T-helper 2 cell treated with Interferon-gamma antibody and Interleukin-4, amounts not matched to agents 100 ng/mL and 5 ng/mL, for 36 hours (primary cell): ENCODE measurements at regions not wholly inside any gene's neighbourhood (a gene's known extent, or its start where the extent isn't known, plus 50 kb on each side); places are given as distances from the start of the nearest gene placed in this dataset.
"Not testable (repeated sequence)": the region's sequence is repeated elsewhere in the genome, so short reads cannot be mapped to it uniquely, and the experiment has no call there.

Experiments used
- intact Hi-C: fragments of 100-400 bp; cut with micrococcal nuclease; formaldehyde crosslinking; loops from one replicate; pipeline ENCODE4 v1.15.1; 2023

GRCh38 chr2:8121022-8121825 is 560.6 kb upstream of the ID2 start:
- intact Hi-C loops, result no loop called here

GRCh38 chr2:8121826-8122513 is 559.9 kb upstream of the ID2 start:
- intact Hi-C loops, result no loop called here

GRCh38 chr2:8122520-8122919 is 559.3 kb upstream of the ID2 start:
- intact Hi-C loops, result no loop called here

DNA sequence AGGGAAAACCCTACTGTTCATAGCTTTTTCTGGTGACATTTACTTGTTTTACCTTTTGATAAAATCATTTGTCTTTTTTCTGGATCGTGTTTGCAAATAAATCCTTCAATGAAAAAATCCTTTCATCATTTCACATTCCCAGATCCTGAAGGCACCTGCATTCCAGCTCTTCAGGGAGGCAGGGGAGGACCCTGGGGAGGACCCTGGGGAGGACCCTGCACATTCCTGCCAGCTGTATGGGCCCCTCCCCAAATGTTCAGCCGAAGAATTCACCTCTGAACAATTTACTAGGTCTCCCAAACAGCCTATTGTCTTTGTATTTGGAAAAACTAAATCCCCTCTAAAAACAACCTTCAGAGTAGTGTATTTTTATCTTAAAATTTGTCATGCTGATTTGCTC is 558.4 kb upstream of the ID2 start:
- intact Hi-C loops, result no loop called here

DNA sequence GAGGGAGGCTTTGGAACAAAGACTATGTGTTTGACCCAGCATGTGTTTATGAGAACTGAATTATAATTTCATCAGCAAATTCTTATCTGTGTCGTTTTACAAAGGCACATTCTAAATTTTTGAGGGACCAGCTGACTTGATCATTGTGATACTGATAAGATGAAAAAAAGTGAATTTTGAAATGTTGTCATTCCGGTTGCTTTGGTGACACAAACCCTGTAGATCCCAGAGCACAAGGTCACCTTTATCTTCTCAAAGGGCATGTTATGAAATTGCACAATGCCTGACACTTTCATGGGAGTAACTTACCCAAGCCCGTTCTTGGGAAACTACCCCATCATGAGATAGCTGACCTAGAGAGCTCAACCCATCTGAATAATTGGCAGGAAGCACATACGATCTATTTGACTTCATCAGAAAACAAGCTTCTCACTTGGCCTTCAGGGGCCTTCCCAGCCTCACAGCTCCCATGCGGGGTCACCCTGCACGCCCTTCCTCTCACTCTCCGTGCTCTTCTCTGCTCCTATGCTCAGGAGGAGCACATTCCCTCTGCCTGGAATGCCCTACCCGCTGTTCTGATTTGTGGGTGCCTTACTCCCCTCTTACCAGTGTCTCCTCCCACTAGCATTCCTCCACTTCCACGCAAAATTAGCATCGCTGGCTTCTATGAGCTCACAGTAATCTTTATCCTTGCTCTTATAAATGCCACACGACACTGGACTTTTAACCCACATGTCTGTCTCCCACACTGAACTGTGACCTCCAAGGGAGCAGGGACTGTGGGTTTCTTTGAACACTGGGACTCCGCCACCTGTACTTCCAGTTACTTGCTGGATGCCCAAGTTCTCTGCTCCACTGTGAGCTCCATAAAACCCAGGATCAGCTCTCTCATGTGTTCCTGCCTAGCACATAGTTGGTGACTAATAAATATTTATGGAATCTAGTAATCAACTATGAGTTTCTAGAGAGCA is 555.8 kb upstream of the ID2 start:
- intact Hi-C loops, result no loop called here

DNA sequence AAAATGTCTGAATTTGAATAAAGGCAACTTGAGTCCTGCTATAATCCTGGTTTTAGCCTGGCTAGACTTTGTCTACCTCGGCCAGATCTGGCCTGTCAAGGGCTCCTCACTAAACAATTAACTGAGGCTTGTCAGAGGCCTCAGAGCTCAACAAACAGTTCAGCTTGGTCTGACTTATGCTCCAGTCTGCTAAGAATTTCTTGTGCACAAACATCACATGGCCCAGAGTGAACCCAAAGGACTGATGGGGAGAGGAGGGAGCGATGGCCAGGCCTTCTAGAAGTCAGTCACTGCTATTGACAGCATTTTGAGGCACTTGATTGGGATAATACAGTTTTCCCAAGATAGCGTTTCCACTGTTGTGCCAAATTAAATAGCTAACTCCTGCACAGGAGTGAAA is 555.1 kb upstream of the ID2 start:
- intact Hi-C loops, result no loop called here

DNA sequence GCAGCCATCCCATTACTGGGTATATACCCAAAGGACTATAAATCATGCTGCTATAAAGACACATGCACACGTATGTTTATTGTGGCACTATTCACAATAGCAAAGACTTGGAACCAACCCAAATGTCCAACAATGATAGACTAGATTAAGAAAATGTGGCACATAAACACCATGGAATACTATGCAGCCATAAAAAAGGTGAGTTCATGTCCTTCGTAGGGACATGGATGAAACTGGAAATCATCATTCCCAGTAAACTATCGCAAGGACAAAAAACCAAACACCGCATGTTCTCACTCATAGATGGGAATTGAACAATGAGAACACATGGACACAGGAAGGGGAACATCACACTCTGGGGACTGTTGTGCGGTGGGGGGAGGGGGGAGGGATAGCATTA is 550.4 kb upstream of the ID2 start:
- intact Hi-C loops, result not testable (repeated sequence)

- intact Hi-C loops, result no loop called here
Observed at GRCh38 chr2:8132351-8132831, 549.5 kb upstream of the ID2 start.

DNA sequence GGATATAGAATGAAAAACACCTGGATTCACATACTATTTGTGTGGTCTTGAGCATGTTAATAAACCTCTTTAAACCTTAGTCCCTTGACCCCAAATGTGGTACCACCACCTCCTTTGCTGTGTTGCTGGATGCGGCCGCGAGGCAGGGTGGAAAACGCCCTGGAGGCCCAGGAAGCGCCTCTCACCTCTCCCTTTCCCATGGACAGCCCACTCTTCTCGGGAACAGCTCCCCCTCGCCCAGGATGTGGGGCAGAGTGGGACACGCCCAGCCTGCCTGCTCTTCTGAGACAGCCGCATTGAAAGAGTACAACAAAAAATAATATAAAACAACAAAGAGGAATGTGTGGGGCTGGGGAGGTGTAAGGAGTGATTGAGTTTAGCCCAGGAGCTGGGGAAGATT is 549.0 kb upstream of the ID2 start:
- intact Hi-C loops, result no loop called here

DNA sequence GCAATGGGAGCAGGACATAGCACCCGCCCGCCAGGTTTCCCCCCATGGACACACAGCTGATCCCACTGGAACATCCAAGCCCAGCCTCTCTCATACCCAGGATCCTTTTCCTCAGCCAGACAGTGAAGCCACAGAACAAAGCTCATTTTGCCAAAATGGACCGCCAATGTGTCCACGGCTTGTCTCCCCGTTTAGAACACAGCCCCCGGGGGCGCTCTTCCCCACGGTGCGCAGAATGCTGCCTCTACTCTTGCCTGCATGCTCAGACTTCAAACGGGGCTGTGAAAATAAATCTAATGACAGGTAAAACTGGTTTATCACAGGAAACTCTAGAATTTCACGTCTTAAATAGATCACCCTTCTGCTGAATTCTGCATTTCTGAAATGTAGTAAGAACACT is 548.5 kb upstream of the ID2 start:
- intact Hi-C loops, result no loop called here

GRCh38 chr2:8133913-8134472 is 547.9 kb upstream of the ID2 start:
- intact Hi-C loops, result no loop called here

DNA sequence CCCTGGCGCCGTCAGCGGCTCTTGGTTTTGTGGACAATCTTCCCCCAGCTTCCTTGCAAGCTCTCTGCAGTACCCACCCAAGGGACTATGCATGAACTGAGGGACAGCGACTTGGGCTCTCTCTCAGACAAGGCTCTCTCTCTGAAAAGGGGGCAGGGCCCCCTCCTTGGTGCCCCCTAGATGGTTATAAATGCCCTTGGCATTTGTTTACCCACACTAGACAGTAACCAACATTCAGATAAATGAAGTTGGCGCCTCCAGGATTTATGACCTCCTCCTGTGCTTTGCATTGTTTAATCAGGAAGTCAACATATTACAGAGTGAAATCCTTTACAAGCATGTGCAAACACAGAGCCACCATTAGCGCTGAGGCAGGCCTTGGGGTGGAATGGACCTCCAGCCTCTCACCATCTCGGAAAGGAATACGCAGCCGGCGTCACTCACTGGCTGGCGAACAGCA is 547.4 kb upstream of the ID2 start:
- intact Hi-C loops, result no loop called here

- intact Hi-C loops, result no loop called here
Observed at GRCh38 chr2:8134985-8135682, 546.7 kb upstream of the ID2 start.

- intact Hi-C loops, result no loop called here
Observed at GRCh38 chr2:8137801-8138200, 544.1 kb upstream of the ID2 start.

- intact Hi-C loops, result no loop called here
Observed at GRCh38 chr2:8138525-8138922, 543.3 kb upstream of the ID2 start.

DNA sequence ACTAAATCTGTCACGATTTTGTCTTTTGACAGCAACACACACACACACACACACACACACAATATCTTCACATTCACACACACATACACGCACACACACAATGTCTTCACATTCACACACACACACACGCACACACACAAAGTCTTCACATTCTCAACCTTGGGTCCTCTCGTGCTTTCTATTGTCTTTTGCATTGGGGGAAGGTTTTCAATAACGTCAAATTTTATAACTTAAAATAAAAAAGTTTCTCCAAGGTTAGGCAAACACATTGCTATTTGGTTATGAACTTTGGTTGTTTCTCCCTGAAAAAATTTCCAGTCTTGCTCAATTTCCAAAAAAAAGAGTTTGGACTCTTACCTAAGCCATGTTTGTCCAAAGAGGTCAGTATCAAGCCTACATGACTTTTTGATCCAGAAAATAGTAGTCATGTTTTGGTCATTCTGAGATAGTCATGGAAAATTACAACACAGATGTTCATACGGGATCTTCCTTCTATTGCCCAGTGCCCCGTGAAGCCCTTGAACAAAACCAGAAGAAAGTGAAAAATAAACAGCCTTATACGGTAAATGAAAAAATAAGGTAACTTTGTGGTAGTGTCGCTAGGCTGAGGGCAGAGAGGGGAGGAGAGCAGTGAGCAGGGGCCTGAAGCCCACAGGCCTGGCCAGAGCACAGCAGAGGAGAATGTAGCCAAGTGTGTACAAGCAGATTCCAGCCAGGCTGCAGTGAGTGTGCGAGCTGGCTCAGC is 542.8 kb upstream of the ID2 start:
- intact Hi-C loops, result no loop called here

GRCh38 chr2:8139668-8140200 is 542.1 kb upstream of the ID2 start:
- intact Hi-C loops, result no loop called here

DNA sequence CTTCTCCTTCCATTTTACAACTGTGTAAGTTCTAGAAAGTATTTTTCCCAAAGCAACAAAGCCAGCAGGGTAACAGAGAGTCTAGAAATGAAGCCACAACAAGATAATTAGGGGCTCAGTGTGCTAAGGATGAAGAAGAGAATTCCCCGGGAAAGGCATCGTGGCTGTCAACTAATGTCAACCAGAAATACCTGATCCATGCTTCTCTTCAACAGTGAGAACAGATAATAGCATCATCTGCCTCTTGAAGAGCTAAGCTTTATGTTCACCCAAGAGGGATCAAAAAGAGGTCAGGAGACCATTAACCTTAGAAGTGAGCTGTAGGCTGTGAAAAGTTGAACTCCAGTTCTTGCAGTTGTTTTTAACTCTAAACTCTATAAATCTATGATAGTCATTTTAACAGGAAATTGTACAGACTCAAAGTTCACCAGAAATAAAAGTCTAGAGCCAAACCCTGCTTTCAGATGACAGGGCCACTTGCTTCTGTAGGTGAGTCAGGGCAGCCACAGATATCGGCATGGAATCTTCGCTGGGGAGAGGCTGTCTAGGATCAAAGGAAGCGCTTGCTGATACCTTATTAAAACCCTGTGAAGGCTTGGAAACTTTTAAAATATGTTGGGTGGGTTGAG is 540.7 kb upstream of the ID2 start:
- intact Hi-C loops, result no loop called here

DNA sequence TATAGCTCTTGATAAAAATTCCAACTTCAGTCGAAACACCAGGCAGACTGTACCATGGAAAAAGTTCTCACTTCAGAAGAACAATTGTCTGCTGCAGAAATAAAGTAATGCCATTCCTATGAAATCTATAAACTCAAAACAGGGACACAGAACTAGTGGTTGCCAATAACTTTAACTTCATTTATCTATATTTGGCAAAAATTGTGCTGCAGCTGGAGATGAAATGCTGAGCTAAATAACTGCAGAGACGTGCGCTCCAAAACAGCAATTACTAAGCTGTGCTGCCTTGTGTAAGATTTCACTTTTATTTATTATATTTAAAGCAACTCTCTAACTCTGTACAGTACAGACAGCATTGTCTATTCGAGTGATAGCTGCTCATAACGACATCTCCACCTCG is 540.1 kb upstream of the ID2 start:
- intact Hi-C loops, result no loop called here
